ACHN (cell line): ENCODE measurements at regions not wholly inside any gene's neighbourhood (a gene's known extent, or its start where the extent isn't known, plus 50 kb on each side); places are given as distances from the start of the nearest gene placed in this dataset.
"Not testable (repeated sequence)": the region's sequence is repeated elsewhere in the genome, so short reads cannot be mapped to it uniquely, and the experiment has no call there.

Experiments used
- DNase-seq: peaks from one replicate; pipeline ENCODE4 v3.0.0-alpha.2; 2015
- in situ Hi-C: cut with HindIII; loops from 2 replicates; pipeline ENCODE4 v1.10.0; 2017; ENCODE audit warnings: low sequenced_read_pairs, low pct_ligation_motif_present, low pct_unique_long_range_greater_than_20kb

DNA sequence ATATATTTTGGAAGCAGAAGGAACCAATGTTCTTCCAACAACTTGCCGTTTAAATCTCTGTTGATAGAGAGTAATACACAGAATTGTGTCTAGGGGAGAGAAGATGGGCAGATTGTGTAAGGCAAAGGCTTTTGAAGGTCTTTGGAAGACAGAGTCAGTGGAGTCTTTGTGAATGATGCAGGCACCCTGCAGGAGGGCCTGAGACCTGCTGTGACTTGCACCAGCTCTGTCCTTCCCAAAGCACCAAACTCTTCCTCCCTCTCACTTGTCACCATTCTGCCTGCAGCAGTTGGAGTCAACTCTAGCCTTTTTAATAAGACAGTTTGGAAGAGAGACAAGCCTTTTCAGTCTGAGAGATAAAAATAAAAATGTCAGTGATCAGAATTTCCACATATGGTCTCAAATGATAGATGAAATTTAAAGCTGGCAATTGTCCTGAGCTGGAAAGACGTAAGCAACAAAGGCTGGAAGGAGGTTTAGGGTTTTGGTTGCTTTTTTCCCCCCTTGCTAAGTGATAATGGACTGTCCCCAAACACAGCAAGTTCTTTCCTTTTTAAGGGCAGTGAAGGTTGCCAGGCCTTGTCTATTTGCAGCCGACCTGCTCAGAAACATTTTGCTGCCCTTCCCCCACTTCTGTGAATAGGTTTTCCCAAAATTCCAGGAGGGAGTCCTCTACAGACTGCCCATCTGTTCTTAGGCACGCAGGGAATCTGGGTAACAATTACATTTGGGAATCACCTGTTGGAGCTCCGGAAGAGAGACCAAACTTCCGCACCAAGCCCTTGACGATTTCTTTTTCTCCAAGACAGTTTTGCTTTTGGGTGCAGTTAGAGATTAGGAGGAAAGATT, 103.0 kb upstream of the NTF3 start:
- DNase-seq = no peak
- in situ Hi-C loops = no loop called here

DNA sequence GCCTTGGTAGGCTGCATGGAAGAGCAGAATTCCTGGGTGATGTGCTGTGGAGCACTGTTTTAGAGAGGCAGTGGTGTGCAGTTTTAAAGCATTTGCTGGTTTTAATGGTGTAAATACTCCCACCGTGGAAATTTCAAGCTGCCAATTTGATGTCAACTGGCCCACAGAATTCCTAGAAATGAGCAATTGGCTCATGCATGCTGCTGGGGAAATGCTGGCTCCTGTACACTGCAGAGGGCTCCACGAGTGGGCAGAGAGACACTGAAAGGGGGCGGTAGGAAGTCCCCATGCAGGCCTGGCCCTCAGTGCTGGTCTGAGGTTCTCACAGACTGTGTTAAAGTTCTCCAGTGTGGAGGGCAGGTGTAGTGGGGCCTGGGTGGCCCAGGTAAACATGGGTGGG, 99.4 kb upstream of the NTF3 start:
- in situ Hi-C loops = no loop called here
- no peak for DNase-seq

DNA sequence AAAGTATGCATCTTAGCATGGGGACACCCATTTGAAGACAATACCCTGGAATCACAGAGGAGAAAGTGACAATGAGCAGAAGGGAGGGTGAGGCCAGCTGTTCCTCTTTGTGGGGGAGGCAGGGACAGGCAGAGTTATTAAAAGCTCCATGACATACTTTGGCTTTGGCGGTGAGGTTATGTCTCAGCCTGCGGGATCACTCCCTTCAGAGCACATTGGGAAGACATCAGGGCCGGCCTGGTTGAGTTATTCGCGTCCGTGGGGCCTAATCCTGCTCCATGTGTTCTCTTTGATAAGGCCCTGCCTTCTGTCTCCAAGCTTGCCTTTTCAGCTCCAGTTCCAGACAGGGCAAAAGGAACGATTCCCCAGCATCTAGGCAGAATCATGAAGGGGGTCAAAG, 98.8 kb upstream of the NTF3 start:
- no peak for DNase-seq
- in situ Hi-C loops = no loop called here

DNA sequence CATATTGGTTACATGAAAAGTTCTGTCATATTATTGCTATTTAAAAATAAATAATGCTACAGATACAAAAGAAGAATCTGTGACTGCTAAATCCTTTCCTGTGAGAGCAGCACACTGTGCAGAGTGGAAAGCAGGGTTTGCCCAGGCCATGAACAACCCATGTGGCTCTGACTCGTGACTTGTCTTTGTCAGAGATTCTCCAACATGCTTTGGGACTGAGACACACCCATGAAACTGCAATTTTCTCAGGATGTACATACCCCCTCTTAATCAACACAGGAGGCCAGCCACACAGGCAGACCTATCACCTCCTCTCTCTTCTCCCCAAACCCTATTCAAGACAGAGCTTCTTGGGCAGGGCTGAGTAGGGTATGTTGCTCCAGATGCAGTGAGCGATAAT, 96.8 kb upstream of the NTF3 start:
- no peak for DNase-seq
- in situ Hi-C loops = no loop called here

DNA sequence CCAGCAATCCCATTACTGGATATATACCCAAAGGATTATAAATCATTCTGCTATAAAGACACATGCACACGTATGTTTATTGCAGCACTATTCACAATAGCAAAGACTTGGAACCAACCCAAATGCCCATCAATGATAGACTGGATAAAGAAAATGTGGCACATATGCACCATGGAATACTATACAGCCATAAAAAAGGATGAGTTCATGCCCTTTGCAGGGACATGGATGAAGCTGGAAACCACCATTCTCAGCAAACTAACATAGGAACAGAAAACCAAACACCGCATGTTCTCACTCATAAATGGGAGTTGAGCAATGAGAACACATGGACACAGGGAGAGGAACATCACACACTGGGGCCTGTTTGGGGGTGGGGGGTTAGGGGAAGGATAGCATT, 90.8 kb upstream of the NTF3 start:
- in situ Hi-C loops, DNase-seq: not testable (repeated sequence)

DNA sequence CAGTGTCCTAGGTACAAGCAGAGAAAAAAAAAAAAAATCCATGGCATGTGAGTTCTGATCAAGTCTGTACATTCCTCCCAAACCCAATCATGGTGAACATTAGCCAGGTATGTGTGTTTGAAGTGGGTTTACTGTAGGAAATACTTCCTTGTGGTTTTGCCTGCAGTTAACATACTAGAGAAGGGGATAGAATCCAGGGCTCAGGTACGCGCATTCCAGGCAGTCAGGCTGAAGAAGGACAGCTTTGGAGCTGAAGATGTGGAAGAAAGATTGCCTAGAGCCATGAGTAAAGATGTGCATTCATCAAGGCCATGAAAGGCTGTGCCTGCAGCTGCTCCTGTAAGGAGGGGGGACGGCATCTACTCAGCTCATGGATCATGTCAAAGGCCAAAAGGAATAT, 88.2 kb upstream of the NTF3 start:
- DNase-seq = no peak
- in situ Hi-C loops = no loop called here

DNA sequence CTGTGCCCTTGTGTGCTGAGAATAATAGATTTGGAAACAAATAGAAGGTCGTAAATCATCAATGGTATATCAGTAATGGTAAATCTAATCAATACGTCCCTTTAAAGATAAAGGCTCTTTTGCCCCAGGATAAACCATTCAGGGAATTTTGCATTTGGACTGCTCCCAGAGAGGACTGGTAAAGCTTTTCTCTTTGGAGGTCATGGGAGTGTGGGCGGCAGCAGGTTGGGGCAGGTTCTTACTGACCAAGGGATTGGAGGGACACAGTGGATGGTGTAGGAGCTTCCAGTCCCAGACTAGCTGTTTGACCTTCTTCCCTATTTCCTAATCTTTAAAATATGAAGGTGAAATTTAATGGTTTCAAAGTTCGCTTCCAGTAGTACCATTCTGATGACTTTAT, 87.8 kb upstream of the NTF3 start:
- no peak for DNase-seq
- in situ Hi-C loops = no loop called here

DNA sequence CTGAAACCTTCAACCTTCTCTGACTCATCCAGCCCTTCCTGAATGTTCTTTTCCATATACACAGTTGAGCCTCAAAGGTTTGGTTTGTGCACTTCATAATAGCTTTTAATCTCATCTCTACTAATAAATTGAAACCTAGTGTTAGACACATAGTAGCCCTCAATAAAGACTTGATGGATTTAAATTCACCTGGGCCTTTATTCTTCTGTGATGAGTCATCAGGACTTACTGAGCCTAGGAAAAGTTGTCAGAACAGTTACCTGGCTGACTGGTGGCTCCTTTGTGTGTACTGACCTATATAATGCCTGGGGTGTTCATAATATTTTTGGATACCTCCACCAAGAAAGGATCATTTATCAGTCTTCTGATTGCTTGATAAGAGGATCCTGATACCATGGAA, 86.4 kb upstream of the NTF3 start:
- no peak for DNase-seq
- in situ Hi-C loops = no loop called here

DNA sequence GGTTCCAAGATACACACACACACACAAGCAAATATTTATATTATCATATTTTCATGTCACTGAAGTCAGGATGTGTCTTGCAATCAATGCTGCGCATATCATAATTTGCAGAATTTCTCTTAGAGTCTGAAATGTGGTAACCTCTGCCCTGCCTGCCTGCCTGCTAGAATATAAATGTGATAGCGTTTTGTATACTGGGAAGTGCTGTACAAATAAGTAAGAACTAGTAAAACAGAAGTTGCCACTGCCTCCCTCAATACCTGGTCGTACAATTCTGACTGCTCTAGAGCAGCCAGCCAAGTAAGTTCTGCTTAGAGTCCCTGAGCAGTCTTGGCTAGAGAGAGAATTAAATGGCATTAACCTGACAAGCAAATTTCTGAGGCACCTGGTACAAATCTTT, 83.9 kb upstream of the NTF3 start:
- in situ Hi-C loops = no loop called here
- no peak for DNase-seq

DNA sequence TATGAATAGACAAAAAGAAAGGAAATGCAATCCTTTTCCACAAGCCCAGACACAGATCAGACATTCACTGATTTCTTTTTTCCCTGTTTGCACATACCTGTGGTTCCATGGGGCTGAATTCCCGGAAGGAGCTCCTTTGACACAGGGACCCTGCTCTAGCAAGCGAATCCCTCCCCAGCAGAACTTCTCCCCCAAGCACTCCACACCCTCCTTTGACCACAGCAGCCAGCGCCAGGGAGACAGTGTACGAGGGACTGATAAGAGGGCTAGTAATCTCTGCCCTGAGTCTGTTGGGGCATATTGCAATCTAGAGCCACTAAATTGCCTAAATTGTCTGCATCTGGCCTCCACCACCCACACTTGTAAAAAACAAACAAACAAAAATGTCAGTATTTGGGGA, 83.4 kb upstream of the NTF3 start:
- in situ Hi-C loops = no loop called here
- no peak for DNase-seq

DNA sequence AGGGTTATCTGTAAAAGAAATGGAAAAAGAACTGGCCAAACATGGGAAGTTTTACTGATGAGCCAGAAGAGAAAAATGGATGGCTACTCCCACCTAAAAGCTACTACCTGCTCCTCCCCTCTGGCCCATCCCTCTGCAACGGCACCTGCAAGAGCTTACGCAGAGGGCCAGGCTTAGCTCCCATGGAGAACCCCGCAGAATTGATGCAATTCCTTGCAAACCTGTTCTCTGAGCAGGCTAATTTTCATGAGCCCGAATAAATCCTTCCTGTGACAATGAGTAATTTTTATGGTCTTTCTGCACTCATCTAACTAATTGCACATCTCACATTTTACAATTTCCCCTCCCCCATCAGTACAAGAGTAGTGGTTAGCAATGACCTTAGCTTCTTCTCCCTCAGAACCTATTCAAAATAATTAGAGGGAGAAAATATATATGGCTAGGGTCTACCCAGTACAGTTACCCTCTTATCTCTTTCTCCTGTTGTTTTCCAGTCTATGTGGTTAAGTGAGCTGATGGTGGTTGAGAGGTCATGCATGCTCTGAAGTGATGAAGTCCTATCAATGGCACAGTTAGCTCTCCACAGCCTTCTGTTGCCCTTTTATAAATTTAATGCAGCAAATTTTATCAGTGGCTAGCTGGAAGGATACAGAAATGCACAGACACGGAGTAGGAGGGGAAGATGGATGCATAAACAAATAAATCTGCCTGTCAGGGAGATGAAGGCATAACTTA, 67.7 kb upstream of the NTF3 start:
- in situ Hi-C loops = no loop called here
- no peak for DNase-seq

DNA sequence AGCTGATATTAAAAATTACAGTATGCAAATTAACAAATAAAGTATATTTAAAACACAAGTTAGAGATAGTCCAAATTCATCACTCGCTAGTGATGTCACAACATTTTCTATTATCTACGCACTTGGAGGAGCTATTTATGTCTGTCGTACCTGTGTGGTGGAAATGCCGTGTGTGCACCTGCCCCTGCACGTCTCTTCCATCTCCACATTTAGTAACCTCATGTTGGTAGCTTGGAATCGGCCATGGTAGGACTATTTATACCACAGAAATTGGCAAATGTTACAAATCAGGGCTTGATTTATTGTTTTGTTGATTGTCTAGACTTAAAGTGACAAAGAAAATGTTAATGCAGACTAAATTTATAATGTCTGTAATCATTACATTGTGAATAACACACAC, 62.6 kb upstream of the NTF3 start:
- in situ Hi-C loops = no loop called here
- no peak for DNase-seq

DNA sequence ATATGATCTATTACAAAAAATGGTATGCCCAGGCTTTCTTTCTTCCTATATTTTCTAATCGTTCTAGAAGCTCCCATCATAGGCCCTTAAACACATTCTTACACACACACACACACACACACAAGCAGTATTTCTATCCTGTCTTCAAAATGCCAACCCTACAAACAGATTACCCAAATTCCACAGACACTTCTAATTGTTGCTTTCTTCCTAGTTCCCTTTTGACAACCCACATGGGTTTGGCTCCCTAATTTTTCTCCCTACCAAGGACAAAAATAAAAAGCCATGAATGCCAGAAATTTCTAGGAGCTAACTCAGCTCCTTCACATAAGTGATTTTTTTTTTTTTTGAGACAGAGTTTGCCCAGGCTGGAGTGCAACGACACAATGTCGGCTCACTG, 60.3 kb upstream of the NTF3 start:
- no peak for DNase-seq

DNA sequence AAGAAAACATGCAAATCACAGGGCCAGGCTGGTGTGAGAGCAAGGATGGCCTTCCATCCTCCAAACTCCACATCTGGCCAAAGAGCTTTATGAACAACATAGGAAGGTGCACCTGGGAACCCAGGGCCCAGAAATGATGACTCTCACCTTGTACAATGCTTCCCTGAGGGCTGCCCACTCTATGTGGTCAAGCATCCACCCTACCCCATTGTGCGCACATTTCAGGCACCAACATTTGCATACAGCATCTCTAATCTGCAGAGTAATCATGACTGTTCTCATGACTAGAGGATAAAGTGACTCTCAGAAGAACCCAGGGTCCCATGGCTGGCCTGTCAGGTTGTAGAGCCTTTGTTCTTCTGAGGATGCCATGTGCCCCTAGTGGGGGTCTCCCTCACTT, 57.2 kb upstream of the NTF3 start:
- in situ Hi-C loops = no loop called here
- DNase-seq = no peak

More for the DNA sequence above, 60.3 kb upstream of the NTF3 start:
- in situ Hi-C loops = no loop called here

DNA sequence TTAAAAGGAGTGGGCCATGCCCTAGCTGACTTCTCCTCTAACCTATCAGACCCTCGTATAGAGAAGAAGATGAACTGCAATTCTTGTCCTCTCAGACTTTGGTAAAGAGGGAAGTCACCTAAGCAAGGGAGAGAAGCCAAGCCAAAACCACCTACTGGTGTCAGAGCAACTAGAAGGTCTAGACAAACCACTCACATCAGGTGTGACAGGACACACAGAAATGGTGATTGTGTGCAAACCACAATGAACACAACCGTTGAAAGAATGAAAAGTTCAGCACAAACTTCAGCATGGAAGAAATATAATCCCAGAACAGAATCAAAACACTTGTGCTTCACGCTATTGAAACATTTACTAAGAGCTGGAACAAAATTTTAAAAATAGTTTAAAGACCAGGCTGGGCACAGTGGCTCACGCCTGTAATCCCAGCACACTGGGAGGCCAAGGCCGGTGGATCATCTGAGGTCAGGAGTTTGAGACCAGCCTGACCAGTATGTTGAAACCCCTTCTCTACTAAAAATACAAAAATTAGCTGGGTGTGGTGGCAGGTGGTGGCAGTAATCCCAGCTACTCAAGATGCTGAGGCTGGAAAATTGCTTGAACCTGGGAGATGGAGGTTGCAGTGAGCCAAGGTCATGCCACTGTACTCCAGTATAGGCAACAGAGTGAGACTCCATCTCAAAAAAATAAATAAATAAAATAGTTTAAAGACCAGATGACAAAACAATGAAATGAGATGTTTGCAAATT, 56.2 kb upstream of the NTF3 start:
- in situ Hi-C loops = no loop called here
- no peak for DNase-seq

DNA sequence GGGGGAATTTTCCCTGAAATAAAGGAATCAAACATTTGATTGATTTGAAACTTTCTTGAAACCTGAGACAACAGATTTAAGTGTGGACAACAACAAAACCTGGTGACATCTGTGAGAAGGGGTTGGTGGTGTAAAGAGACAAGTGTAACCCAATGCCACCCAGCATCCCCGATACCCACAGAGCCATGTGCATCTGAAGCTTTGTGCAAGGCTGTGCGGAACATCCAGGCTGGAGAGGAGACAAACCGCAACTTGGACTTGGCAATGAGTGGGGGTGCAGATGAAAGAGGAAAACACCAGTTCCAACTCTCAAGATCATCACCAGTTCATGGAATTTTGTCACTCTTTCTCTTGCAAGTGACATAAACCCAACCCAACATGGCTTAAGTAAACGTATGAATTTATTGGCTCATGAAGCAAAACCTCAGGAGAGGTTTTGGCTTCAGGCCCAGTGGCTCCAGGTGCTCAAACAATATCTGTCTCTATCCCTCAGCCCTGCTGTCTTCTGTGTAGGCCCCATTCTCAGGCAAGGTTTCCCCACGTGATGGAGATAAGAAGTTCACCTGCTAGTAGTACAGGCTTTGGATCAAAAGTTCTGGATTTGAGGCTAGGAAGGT, 55.2 kb upstream of the NTF3 start:
- DNase-seq = no peak
- in situ Hi-C loops = no loop called here

DNA sequence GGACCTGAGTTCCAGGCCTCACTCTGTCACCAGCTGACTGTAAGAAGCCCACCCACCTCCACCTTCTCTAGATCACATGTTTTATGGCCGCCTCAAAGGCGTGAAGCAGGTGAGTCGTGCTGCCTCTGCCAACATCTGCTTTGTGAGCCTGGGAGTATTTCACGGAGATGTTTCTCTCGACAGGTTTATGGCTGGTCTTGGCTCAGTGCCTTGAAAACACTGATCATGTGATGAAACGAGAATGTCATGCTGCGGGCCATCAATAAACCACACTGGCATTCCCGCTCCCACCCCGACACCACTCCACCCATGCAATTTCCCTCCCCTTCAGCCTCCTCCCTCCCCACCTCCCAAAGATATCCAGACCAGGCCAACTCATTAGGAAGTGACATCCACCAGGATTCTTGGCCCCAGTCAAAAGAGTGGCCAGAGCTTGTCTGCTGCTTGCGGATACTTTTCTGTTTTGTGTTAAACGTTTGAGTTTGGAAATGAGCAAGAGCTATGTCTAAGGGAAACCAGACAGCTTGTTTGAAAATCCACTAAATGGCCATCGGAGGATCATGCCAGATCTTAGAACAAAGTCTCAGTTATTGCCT, 53.8 kb upstream of the NTF3 start:
- DNase-seq = no peak
- in situ Hi-C loops = no loop called here

DNA sequence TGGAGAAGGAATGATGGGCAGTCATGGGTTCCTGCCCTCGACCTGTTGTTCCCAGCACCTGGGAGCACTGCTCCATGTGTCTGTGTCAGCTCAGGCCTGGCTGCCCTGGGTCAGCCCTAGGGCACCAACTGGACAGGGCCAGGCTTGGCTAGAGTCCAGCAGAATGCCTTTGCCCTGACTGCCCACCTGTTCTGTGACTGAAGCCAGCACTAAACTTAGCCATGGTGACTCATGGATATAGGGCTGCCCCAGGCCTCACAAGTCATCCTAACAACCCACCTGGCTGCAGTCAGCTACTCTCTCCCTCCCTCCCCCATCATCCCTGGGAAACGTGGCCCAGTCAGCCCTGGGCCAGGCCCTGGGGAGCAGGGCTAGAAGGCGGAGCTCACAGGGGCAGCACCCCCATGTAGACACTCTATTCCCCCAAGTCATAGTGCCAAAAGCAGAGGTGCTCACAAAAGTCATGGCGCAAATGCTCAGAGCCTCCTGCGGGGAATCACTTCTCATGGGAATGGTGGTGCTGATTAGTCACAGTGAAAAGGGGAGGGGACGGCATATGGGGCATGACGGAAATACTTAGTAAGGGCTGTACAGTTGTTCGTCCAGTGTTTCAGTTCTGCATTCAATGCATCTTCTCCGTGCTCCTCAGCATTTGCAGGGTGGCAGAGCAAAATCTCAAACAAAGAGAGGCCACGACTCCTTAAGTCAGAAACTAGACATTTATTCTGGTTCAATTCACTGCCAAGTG, 52.0 kb upstream of the NTF3 start:
- in situ Hi-C loops = no loop called here
- DNase-seq = no peak
